GM21529 (cell line): ENCODE measurements at regions not wholly inside any gene's neighbourhood (a gene's known extent, or its start where the extent isn't known, plus 50 kb on each side); places are given as distances from the start of the nearest gene placed in this dataset.

Experiments used
- ATAC-seq: cut with Tn5 transposase; IDR thresholded peaks from one replicate; pipeline ENCODE4 v1.9.1; 2021; ENCODE audit not compliant: unreplicated experiment

DNA sequence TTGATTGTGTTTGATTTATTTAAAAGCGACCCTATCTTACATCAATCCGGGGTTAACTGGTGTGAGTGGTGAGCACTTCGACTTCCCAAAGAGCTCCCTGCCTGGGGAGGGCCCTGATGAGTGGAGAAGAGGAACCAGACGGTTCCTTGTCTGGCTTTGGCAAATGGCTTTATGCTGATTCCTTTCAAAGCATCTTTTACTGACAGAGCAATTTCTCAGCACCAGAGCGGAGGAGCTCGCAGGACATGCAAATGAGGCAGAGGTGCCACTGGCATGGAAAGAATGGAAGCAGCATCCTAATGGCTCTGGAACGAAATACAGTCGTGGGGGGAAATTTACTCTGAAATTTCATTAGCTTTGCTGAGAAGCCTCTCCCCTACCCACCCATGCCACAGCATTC is 410.9 kb upstream of the B3GAT1 start:
- no peak for ATAC-seq

DNA sequence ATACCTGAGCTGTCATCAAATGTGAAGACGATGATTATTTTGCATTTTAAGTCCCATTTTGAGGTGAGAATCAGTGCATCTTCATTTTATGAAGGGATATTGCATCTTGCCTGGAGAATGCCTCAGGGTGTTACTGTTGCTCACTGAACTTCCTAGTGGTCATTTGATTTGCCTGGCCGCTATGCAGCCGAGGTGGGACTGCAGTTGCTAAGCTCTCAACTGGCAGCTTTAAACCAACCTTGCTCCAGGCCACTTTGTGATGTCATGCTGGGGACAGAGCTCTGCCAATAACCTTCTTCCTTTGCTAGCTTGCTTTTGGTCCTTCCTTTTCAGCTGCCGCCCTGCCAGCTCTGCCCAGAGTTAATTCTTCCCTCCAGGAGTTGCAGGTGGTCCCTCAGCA is 409.4 kb upstream of the B3GAT1 start:
- no peak for ATAC-seq

DNA sequence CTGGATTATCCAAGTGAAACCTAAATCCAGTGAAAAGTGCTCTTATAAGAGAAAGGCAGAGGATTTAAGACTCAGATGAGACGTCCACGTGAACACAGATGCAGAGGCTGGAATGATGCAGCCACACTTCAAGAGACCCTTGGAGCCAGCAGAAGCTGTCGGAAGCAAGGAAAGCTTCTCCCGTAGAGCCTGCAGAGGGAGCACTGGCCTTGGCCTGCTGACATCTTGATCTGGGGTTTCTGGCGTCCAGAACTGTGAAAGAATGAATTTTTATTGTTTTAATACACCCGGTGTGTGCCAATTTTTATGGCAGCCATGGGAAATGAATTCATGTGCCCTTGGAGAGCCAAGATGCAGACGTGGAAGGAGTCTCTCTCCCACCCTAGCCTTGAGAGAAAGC is 407.0 kb upstream of the B3GAT1 start:
- ATAC-seq, result no peak

DNA sequence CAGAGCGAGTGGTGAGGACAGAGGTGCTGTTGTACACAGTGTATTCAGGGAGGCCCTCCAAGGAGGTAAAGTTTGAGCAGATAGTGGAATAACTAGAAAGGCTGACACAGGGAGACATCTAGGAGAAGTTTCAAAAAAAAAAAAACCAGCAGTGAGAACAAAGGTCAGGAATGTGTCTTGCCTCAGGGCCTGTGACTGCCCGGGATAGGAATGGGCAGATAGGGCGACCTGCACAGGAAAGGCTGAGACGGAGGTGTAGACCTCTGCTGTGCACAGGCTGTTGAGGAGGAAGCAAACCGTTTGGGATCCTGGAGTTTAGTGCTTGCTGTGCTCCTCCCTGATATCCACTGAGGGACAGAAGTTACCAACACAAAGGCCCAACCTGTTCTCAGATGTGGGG is 406.5 kb upstream of the B3GAT1 start:
- ATAC-seq, result no peak

DNA sequence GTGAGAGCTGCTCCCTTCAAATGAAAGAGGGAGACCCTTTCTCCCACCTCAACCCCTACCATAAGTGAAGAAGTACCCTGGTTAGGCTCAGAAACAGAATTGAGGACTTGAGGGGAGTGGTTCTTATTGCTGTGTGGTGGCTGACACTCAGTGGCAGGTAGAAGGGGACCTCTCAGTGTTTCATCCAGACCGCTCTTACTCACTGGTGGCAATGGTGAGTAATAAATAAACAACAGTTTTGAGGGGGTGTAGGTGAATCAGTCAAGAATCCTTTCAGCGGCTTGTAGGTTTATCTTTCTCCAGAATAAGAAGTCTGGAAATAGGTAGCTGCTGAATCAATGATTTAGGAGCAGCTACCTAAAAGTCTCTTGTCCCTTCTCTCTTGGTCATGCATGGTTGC is 403.4 kb upstream of the B3GAT1 start:
- ATAC-seq, result no peak

DNA sequence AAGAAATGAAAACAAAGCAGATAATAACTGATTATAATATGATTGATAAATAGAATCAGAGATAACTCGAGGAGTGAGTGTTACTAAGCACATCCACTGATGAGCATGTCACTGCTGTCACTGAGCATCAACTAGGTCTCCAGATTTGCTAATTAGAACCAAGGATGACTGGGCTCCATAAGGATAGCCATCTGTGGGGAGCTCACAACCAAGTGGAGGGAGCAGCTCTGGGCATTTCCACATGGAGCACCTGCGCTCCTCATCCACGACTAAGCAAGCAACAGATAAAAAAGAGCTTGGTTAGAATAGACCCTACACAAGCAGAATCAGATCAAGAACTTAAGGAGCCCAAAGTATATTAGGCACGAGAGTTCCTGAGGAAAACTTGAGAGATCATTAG is 396.0 kb upstream of the B3GAT1 start:
- no peak for ATAC-seq

DNA sequence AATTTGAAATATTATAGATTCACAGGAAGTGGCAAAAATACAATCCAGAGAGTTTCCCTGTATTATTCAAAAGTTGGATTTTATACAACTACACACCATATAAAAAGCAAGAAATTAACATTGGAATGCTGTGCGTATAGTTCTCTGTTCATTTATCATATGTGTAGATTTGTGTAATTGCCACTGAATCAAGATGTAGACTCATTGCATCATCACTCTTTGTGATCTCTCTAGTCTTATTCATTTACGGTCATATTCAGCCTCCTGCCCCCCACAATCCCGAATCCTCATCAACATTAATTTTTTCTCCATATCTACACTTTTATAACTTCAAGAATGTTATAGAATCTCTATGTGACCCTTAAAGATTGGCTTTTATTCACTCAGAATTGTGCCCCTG is 390.6 kb upstream of the B3GAT1 start:
- no peak for ATAC-seq

DNA sequence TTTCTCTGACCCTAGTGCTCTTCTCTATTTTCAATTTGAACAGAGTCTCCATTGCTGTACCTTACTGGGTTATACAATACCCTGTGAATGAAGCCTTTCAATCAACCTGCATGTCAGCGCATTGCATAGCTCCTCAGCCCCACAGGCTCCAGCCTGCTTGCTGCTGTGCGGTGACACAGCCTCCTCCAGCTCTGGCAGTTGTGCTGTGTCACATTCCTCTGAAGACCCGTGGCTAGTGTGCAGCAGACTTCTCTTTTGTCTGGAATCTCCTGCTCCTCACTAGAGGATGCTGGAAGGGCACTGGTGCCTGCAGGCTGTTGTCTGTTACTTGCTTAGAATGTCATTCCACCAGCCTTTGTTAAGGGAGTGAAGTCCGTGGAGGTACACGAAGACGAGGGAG is 390.1 kb upstream of the B3GAT1 start:
- no peak for ATAC-seq

DNA sequence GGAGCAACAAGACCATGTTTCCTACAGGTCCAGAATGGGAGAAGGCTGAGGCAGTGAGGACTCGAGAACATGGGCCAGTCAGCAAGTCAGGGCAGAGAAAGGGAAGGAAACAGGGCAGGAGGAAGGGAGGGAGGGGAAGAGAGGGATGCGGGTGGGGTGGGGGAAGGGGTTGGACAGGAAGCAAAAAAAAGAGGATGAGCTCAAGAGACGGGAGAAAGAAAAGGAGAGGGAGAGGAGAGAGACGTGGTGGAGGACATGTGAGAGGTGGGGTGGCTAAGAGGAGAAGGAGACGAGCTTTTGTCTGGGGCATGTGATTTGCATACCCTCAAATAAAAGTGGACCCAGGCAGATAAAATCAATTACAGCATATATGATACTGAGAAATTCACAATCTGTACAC is 389.5 kb upstream of the B3GAT1 start:
- no peak for ATAC-seq

DNA sequence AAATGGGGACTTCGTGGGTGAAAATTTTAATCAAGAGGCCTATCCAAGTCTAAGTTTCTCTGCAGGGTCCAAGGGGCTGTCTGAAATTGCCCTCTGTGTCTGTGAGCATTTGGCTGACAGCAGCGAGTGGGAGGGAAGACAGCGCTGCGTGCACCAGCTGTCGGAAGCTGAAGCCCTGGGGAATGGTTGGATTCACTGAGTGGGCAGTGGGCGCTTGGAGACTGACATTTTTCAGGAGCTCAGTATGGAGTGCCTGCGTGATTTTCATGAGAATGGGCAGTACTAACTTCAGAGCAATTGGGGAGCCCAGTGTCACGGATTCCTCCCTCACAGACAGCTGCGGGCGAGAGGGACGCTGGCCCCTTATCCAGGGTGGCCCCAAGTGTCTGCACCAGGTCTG is 388.8 kb upstream of the B3GAT1 start:
- ATAC-seq, result no peak

DNA sequence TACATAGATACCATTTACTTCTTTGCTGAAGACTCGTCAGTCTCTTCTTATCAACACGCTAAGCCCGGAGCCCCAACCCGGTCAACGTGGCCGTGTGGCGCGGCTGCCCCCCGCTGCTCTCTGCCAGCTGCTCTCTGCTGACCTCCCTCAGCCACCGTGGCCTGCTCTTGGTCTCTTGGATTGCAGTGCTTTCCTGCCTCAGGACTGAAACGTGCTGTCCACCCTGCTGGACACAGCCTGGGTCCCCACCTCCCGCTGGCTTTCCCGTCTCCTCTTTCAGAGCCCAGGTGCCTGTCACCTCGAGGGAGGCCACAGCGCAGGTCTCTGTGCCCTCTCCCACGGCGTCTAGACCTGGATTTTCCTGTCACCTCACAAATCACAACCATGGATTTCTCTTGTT is 388.1 kb upstream of the B3GAT1 start:
- no peak for ATAC-seq

DNA sequence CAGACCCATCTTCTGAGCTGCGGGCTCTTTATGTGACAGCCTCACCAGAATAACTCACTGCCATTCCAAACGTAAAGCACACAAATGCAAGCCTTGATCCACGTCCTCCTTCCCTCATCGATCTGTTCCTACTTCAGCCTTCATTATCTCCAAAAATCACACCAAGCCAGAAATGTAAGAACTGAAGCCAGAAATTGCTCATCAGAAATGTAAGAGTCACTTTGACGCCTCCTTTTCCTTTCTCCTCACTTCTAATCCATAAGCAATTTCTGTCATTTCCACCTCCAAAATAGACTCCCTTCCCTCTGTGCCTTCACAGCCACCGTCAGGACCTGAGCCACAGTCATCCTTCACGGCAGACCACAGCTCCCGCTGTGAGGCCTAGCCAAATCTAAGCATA is 387.3 kb upstream of the B3GAT1 start:
- no peak for ATAC-seq

DNA sequence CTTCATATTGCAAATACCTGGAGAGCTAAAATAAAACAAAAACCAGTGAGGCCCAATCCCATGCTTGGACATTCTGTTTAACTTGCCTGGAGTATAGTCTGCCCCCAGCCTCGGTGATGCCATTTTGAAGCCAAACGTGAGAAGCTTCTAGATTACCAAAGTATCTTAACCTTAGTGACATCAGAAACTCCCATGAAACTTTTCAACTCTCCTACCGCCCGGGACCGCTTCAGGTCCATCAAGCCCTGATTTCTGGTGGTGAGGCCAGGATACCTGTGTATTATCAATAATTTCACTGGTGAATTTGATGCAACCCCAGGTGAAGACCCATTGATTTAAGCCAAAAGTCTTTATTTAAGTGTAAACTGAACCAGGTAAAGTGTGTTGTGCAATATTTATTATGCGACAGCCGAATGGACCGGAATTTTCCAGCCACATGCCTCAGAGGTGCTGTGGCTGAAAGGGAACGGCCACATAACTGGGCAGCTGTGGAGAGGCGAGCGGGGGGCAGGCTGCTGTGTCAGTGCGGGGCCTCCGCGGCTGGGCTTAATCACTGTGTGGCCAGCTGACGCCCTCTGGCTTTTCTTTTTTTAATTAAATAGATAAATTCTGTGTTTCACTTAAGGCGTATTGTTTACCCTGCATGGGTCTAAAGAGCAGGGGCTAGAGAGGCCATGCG is 385.5 kb upstream of the B3GAT1 start:
- ATAC-seq, result no peak

DNA sequence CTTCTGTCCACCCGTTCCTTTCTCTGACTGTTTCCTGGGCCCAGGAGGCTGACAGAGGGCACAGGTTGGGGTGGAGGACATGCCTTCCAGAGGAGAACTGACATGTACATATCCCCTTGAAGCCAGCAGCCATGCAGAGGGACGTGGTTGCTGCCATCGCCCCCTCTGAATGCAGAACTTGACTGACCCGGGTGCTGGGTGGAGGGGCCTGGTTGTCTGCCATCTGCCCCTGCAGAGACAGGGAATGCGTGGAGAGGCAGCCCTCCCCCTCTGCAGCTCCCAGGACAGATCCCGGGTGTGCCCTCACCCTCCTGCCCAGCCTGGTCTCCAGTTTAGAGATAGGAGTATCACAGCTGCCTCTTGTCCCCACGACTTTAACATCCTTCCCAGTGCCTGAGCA is 383.0 kb upstream of the B3GAT1 start:
- no peak for ATAC-seq

DNA sequence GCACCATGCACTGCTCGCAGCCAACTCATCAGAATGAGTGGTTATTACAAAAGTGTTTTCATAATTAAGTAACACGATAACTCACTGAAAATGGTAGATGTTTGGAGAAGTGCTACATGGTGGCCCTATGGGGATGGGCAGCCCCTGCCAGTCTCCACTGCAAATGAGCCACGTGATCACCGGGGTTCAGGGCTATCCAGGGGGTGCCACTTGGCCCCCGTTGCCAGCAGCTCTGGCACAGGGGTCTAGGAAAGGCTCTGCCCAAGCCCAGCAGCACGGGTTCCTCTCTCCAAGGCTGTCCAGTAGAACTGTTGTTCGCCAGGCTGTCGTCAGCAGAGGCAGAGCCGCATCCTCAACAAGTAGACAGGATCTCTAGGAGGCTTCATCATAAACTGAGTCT is 382.1 kb upstream of the B3GAT1 start:
- no peak for ATAC-seq

DNA sequence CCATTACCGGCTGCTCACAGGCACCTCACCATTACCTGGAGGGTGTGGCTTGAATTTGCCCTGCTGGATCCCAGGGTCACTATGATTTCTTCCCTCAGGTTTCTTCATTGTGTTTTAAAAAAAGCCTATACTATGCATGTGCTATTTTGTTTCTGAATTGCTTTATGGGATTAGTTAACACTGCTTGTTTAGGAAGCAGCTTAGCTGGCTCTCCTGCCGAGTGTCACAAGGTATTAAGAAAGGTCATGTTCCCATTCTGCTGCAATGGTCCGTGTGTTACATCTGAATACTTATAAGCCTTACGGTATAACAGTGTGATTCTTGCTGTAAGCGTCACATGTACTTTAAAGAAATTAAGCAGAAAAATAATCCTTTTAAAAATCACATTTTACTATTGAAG is 380.6 kb upstream of the B3GAT1 start:
- ATAC-seq, result no peak

DNA sequence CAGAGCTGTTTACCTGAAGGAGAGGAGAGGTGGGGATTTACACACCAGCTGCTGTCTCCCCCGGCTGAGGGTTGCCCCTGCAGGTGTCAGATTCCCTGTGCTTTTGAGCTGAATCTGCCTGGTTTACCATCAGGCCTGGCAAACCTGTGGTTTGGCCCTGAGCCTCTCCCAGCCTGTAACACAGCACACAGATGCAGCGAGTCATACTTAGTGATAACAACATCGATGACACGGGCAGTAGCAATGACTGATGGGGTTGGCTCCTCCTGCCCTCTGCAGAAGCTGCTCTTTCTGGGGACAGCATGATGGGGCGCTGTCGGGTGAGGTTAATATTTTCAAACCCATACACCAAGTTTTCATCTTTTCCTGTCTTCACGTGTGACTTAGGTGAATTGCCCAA is 380.0 kb upstream of the B3GAT1 start:
- no peak for ATAC-seq

DNA sequence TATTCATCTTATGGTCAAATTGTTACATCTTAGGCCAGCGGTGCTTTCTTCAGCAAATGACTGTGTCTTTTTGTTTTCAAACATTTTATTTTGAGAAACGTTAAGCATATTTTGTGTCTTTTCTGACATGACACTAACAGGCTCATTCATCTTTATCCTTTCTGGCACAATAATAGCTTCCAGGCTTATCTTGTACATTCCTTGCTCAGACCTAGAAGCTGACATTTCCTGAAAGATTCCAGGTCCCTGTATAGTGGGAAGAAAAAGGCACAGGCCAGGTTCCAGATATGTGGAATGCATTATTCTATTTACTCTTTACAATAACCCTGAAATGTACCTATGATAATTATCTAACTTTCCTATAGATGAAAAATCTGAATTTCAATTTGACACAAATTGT is 379.1 kb upstream of the B3GAT1 start:
- no peak for ATAC-seq

DNA sequence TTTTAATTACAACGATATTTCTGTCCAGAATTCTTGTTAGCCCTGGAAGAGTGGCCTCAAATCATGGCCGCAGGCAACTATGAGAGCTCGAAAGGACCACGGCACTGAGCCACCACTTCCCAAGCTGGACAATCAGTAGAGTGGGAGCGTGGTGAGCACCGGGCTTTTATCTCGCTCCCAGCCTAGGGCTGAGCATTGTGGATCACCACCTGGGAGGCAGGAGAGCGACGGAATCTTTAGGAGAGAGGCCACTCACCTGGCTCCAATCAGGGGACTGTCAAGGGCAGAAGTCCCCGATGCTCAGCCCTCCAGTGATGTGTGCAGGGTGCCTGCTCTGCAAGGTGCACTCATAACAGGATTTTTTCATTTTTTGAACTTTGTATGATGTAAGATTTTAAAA is 377.1 kb upstream of the B3GAT1 start:
- ATAC-seq, result no peak

DNA sequence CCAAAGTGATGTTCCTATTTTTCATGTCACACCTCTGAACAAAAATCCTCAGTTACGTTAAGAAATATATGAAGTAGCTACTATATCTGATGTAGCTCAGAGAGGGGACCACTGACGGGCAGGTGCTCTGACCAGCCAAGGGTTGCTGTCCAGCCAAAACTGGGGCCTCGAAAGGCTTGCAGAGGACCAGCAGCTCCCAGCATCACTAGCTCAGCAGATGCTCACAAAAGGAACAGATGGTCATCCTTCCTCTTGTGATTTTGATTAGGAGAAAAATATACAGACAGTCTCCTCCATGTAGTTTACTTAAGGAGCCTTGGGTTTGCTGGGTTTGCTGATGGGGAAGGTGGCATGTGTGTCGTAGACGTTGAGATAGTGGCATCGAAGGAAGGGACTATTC is 374.6 kb upstream of the B3GAT1 start:
- no peak for ATAC-seq

DNA sequence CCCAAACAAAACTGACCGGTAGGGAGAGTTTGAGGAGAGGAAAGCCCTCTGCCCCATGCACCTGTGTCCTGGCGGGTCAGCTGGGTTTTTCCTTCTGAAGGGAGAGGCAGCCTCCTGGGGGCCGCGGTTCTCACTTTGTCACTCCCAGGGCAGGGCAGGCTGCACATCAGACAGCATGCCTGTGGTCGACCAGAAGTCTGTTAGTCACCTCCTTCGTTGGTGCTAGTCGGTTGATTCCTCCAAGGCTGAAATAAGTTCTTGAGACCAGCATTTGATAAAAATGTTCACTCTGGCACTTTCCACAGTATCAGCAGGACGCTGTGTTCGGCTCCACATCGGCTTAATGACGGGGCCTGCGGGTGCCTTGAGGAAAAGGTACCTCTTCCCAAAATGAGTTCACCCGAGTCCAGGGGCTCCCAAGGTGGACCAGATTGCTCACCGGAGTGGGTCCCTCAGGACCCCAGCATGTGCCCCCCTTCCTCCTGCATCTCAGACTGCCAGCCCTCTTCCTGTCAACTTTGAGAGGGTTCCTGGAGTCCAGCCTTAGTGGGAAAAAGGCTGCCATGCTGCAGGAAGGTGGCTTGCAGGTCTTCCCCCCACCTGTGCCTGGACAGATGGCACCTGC is 373.7 kb upstream of the B3GAT1 start:
- ATAC-seq, result no peak

DNA sequence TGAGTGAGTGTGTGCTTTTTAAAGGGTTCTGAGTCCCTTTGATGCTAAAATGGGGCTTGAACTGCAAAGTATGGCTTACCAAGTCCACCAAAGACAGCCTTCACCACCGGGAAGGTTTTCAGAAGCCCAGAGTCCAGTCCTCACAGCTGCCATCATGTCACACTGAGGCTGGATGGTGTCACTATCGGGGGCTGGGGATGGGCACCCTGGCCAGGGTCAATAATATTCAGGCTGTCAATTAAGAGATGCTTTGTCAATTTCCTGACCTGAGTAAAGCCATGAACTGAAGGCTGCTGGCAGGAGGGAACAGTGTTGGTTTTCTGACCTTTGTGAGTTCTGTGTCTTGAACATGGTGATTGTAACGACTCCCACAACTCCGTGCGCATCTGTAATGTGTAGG is 373.0 kb upstream of the B3GAT1 start:
- no peak for ATAC-seq

DNA sequence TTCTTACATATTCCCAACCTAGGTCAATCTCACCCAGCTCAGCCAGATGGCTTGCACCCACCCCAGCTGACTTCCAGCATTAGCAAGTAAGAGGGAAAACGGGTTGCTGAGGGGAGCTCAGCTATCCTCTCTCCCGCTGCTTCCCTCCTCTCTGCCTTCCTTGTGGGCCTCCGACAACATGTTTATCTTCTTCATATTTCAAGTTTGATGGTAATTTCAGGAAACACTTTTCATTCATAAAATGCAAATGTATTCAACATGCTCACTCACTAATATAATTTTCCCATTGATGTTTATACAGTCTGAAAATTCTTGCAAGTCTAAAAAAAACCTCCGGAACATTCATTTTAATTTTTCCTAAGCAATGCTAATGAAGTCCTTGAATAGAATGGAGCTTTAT is 372.5 kb upstream of the B3GAT1 start:
- ATAC-seq, result no peak
